Endothelial cell of umbilical vein (primary cell): ENCODE measurements at regions not wholly inside any gene's neighbourhood (a gene's known extent, or its start where the extent isn't known, plus 50 kb on each side); places are given as distances from the start of the nearest gene placed in this dataset.

Source experiments
- BruUV-seq: library from RNA; stranded (reverse); fragments of 400-500 nt; replicated peaks from 2 replicates; lab custom pipeline; 2021; lab: Mats Ljungman, UMichigan
- CTCF ChIA-PET: fragments of 300-600, 350-600 bp; sonication (Branson Sonifier 250); formaldehyde crosslinking; loops from one replicate; lab custom pipeline; 2021; ENCODE audit warnings: antibody characterized with exemption, inconsistent platforms; lab: Charles Lee
- POLR2A ChIA-PET: fragments of 300-600, 350-600 bp; sonication (Branson Sonifier 250); formaldehyde crosslinking; loops from one replicate; lab custom pipeline; 2021; ENCODE audit warnings: antibody characterized with exemption, inconsistent platforms; lab: Charles Lee
- DNase-seq: peaks from one replicate; pipeline ENCODE4 v3.0.0-alpha.2; 2011; ENCODE audit warnings: low read depth, low spot score
- FAIRE-seq: peaks from 2 replicates; lab custom pipeline; 2011; peaks lifted over from hg19 to GRCh38; lab: Jason Lieb, UNC
- H2AFZ ChIP-seq: 2 replicates; pipeline ENCODE4 v1.6.0; 2012; ENCODE audit warnings: low read depth, low read length, control low read depth, inconsistent platforms
- H3K27ac ChIP-seq: 2 replicates; pipeline ENCODE4 v1.5.1; 2011; ENCODE audit warnings: low read depth, mild to moderate bottlenecking, control low read depth, low read length, moderate library complexity; ENCODE audit not compliant: insufficient read depth
- H3K27me3 ChIP-seq, 2 experiments: 2 replicates each; pipeline versions ENCODE4 v1.6.0 to v1.6.1; 2011; ENCODE audit warnings: low read length in 2 of 2, mixed read lengths in 1 of 2; ENCODE audit not compliant: control insufficient read depth in 2 of 2, insufficient read depth in 2 of 2
- H3K36me3 ChIP-seq, 2 experiments: 2 replicates in 1 of 2; 3 replicates in 1 of 2; pipeline ENCODE4 v1.5.1; 2011; ENCODE audit warnings: low read length in 2 of 2, mild to moderate bottlenecking in 1 of 2, moderate library complexity in 1 of 2; ENCODE audit not compliant: control insufficient read depth in 2 of 2, insufficient read depth in 2 of 2; ENCODE audit errors: extremely low read depth in 1 of 2
- H3K4me1 ChIP-seq: 3 replicates; pipeline ENCODE4 v1.5.1; 2011; ENCODE audit warnings: mild to moderate bottlenecking, low read length; ENCODE audit not compliant: control insufficient read depth, insufficient read depth; ENCODE audit errors: extremely low read depth
- H3K4me2 ChIP-seq: 2 replicates; pipeline ENCODE4 v1.6.1; 2011; ENCODE audit warnings: low read length, control low read depth, mixed read lengths; ENCODE audit not compliant: insufficient read depth
- H3K4me3 ChIP-seq, 3 experiments: fragments of 200-600 bp in 1 of 3; sonication (generic), shearing (Covaris generic) in 1 of 3; replicated peaks in 1 of 3; 2 replicates each; pipeline ENCODE4 v1.5.1; 2011 to 2016; ENCODE audit warnings: control low read depth in 3 of 3, low read length in 3 of 3, mild to moderate bottlenecking in 2 of 3, inconsistent platforms in 1 of 3, low read depth in 1 of 3, moderate library complexity in 1 of 3; ENCODE audit not compliant: insufficient read depth in 1 of 3
- H3K79me2 ChIP-seq: 2 replicates; pipeline ENCODE4 v1.6.0; 2012; ENCODE audit warnings: low read length, inconsistent platforms; ENCODE audit not compliant: control insufficient read depth, insufficient read depth
- H3K9ac ChIP-seq: replicated peaks from 2 replicates; pipeline ENCODE3; 2011; ENCODE audit warnings: low read length, control low read depth; ENCODE audit not compliant: insufficient read depth; ENCODE audit errors: extremely low read depth
- H3K9me1 ChIP-seq: replicated peaks from 3 replicates; pipeline ENCODE4 v1.6.0; 2011; ENCODE audit warnings: mild to moderate bottlenecking, low read length; ENCODE audit not compliant: control insufficient read depth, insufficient read depth; ENCODE audit errors: extremely low read depth
- H3K9me3 ChIP-seq: replicated peaks from 2 replicates; pipeline ENCODE4 v1.5.1; 2012; ENCODE audit warnings: low read length, inconsistent platforms; ENCODE audit not compliant: control insufficient read depth, insufficient read depth
- H4K20me1 ChIP-seq: replicated peaks from 2 replicates; pipeline ENCODE3; 2011; ENCODE audit warnings: mild to moderate bottlenecking, low read length; ENCODE audit not compliant: control insufficient read depth, insufficient read depth; ENCODE audit errors: extremely low read depth
- CTCF ChIP-seq, 2 donors: IDR thresholded peaks; 1 replicate in 1 of 2; 2 replicates in 1 of 2; pipeline ENCODE4 v1.5.1; 2011; ENCODE audit warnings: low read length in 2 of 2, mild to moderate bottlenecking in 2 of 2, moderate library complexity in 2 of 2, control low read depth in 1 of 2, inconsistent platforms in 1 of 2, low read depth in 1 of 2; ENCODE audit not compliant: insufficient read depth in 1 of 2; ENCODE audit errors: extremely low read depth in 1 of 2
- EZH2 ChIP-seq: IDR thresholded peaks from 2 replicates; pipeline ENCODE4 v1.6.1; 2012; ENCODE audit warnings: borderline replicate concordance, low read depth, mild to moderate bottlenecking, moderate library complexity, low read length, inconsistent platforms; ENCODE audit not compliant: severe bottlenecking
- FOS ChIP-seq: IDR thresholded peaks from 2 replicates; pipeline ENCODE4 v1.6.1; 2011; ENCODE audit warnings: mild to moderate bottlenecking, low read length, moderate library complexity, borderline replicate concordance; ENCODE audit not compliant: insufficient read depth
- GATA2 ChIP-seq: IDR thresholded peaks from 2 replicates; pipeline ENCODE4 v1.7.0; 2011; ENCODE audit warnings: low read depth, mild to moderate bottlenecking, moderate library complexity, mixed read lengths, low read length; ENCODE audit not compliant: insufficient read length, insufficient read depth
- JUN ChIP-seq: IDR thresholded peaks from 2 replicates; pipeline ENCODE4 v1.6.1; 2011; ENCODE audit warnings: borderline replicate concordance, low read depth; ENCODE audit not compliant: insufficient read length, insufficient read depth
- MAX ChIP-seq: IDR thresholded peaks from 2 replicates; pipeline ENCODE4 v1.6.1; 2011; ENCODE audit not compliant: insufficient read depth, insufficient read length
- MYC ChIP-seq: IDR thresholded peaks from one replicate; pipeline ENCODE4 v1.6.1; 2011; ENCODE audit warnings: mild to moderate bottlenecking, low read depth, low read length
- POLR2A ChIP-seq: IDR thresholded peaks from 2 replicates; pipeline ENCODE4 v1.6.1; 2012; ENCODE audit warnings: low read depth, mild to moderate bottlenecking, control low read depth, low read length
- POLR2AphosphoS5 ChIP-seq: IDR thresholded peaks from 2 replicates; pipeline ENCODE4 v1.6.1; 2012; ENCODE audit warnings: low read depth, mild to moderate bottlenecking, control low read depth, low read length, moderate library complexity; ENCODE audit not compliant: insufficient read depth
- dilution Hi-C: fragments of 300-500 bp; cut with MboI; formaldehyde crosslinking; loops from one replicate; pipeline ENCODE4 v1.15.0; 2019; ENCODE audit warnings: low sequenced_read_pairs; ENCODE audit not compliant: extremely low pct_ligation_motif_present
- intact Hi-C: fragments of 100-400 bp; cut with micrococcal nuclease; formaldehyde crosslinking; loops from one replicate; pipeline ENCODE4 v1.10.0; 2022

- Histone ChIP-seq H3K9me3 (no peaks in the 10 kb centered on the region), H3K79me2 (no peaks in the 10 kb centered on the region), H3K27ac (no peak overlapping the region), H3K27me3 (peaks cover 0 to 3% of the 10 kb centered on the region in 2 experiments), H3K9me1 (no peaks in the 10 kb centered on the region), H2AFZ (no peak overlapping the region), H3K4me2 (no peak overlapping the region), H4K20me1 (no peaks in the 10 kb centered on the region), H3K36me3 (no peaks in the 10 kb centered on the region), H3K4me3 (no peak overlapping the region), H3K9ac (no peak overlapping the region), H3K4me1 (no peaks in the 10 kb centered on the region)
- intact Hi-C loops = no loop called here
- dilution Hi-C loops = no loop called here
- POLR2A ChIA-PET = no interaction called here
- DNase-seq (no peak), FAIRE-seq (no peak)
- TF ChIP-seq MAX (no peak), POLR2A (no peak), CTCF (IDR thresholded peaks at IDR 0.05; ENCODE audit: extremely low read depth in 1 of 2, insufficient read depth in 1 of 2, low read depth in 1 of 2, low read length in 2 of 2) (no peak), FOS (no peak), EZH2 (no peak), POLR2AphosphoS5 (no peak), MYC (no peak), GATA2 (no peak), JUN (no peak)
- no TSS peak for BruUV-seq
- CTCF ChIA-PET = interaction anchor here (1.5 kb wide), 1 partner anchor 171 kb away, joined by 3 read pairs; no protein-coding TSS in a partner anchor
Observed at GRCh38 chr13:36763126-36763722, 55.8 kb upstream of the RFXAP start.
